Right renal cortex interstitium (tissue), 3 donors: ENCODE measurements at regions not wholly inside any gene's neighbourhood (a gene's known extent, or its start where the extent isn't known, plus 50 kb on each side); places are given as distances from the start of the nearest gene placed in this dataset.

Source experiments
- DNase-seq, 3 donors: peaks; one replicate each; pipeline ENCODE4 v3.0.0-alpha.2; 2013; ENCODE audit warnings: low read depth in 3 of 3, low spot score in 2 of 3

DNA sequence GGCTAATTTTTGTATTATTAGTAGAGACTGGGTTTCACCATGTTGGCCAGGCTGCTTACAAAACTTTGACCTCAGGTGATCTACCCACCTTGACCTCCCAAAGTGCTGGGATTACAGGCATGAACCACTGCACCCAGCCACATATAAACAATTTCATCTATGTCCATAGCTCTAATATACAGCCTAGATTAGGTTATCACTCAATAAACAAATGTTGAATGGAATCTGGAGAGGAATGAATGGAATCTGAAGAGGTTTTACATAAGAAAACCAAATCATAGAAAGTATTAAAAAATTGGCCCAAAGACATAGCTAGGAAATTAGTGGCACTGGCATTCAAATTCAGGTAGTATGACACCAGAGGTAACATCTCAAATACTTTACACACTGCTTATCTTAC, 1401.4 kb upstream of the TENM4 start:
- no peak for DNase-seq

- DNase-seq, result no peak
Observed at GRCh38 chr11:80841675-80842074, 1400.8 kb upstream of the TENM4 start.

- no peak for DNase-seq
Observed at GRCh38 chr11:80838153-80838552, 1397.3 kb upstream of the TENM4 start.

GRCh38 chr11:80837051-80837450, 1396.2 kb upstream of the TENM4 start:
- no peak for DNase-seq

- DNase-seq, result no peak
Observed at GRCh38 chr11:80831374-80831773, 1390.5 kb upstream of the TENM4 start.

DNA sequence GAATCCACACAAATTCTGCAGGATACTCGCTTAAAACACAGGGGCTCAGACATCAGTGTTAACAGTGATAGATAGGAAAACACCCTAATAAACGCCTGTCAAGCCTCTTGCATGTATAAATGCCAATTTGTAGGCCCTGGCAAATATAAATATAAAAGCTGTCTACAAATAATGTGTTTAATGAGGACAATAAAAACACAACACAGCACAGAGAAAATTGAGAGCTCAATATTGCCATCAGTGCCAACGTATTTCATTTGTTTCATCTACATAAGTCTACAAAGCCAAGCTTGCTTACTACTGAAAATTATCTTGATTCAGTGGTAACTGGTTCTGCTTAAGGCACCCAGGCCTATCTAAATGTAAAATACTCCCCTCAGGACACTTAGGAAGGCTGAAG, 1387.0 kb upstream of the TENM4 start:
- no peak for DNase-seq

GRCh38 chr11:80826808-80827207, 1386.0 kb upstream of the TENM4 start:
- no peak for DNase-seq

GRCh38 chr11:80822308-80822707, 1381.5 kb upstream of the TENM4 start:
- DNase-seq, result no peak

DNA sequence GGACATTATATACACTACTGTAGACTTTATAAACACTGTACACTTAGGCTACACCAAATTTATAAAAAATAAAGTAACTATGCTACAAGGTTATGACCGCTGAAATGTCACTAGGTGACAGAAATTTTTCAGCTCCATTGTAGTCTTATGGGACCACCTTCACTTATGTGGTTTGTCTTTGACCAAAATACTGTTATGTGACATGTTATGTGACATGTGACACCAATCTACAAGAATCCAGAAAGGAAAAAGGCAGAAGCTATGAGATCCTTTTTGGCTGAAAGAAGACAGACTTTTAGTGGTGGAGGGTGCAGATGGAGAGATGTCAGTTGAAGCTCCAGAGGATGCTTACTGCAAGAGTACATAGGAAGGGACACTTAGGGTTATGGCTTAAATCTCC, 1378.4 kb upstream of the TENM4 start:
- no peak for DNase-seq

- DNase-seq, result no peak
Observed at GRCh38 chr11:80816966-80817365, 1376.1 kb upstream of the TENM4 start.

DNA sequence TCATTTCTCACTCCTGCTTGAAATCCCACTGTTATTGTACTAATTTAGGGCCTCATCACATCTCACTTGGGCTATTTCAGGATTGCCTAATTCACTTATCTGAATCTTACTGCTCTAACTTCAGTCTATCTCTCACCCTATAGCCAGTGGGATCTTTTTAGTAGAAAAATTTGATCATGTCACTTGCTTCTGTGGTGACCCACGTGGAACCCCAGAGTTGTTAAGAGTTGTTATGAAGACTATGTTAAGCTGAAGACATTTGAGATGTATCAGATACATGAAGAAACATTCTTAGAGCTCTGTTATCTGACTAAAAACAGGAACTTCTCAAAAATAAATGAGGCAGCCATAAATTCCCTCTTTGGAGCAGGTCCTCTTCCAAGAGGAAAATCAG, 1375.6 kb upstream of the TENM4 start:
- no peak for DNase-seq

- no peak for DNase-seq
Observed at GRCh38 chr11:80815752-80816453, 1375.1 kb upstream of the TENM4 start.

GRCh38 chr11:80814813-80815212, 1374.0 kb upstream of the TENM4 start:
- DNase-seq, result no peak

GRCh38 chr11:80810695-80811094, 1369.9 kb upstream of the TENM4 start:
- no peak for DNase-seq

- no peak for DNase-seq
Observed at GRCh38 chr11:80798174-80798573, 1357.3 kb upstream of the TENM4 start.

- DNase-seq, result no peak
Observed at GRCh38 chr11:80783561-80783960, 1342.7 kb upstream of the TENM4 start.

GRCh38 chr11:80782135-80782885, 1341.5 kb upstream of the TENM4 start:
- no peak for DNase-seq

DNA sequence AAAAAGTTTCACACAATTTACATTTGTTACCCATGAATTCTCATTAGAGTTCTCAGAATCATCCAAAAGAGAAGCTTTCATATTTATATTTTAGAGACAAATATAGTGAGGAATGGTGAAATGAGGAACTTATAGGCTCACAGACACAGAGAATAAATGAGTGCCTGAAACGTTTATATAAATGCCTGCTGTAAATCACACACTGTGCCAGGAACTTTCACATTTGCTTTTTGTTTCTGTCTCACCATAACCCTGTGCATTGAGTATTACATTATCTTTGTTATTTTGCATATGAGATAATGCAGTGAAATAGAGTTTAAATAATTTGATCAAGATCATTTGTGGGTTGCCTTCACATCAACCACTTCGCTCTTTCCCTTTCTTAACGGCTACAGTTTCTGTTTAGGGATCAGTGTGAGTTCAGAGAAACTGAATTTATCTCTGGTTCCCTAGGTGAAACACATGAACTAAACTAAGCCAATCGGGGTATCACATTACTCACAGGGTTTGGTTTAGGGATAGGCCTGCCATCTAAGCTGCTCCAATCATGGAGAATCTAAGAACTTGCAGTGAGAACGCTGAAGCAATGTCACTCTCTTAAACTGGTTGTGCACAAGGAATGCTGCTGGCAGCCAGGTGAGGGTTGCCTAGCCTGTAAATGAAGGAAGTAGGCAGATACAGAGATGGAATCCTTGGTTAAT, 1339.2 kb upstream of the TENM4 start:
- DNase-seq, result peak in 1 of 3 donors; percentile 12

GRCh38 chr11:80778941-80779340, 1338.1 kb upstream of the TENM4 start:
- no peak for DNase-seq

DNA sequence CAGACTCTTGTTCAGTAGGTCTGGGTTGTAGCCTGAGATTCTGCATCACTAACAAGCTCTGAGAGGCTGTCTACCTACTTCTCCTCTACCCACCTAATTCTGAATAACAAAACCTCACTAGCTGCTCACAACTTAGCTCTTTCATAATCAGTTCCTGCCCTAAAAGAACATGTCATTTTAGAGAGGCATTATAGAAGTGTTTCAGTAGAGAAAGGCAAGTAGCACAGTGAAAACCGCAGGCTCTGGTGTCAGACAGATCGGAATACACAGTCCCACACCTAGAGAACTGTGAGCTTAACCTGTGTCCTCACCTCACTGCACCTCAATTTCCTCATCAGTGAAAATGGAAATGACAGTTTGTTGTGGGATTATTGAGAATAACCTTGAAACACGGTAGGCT, 1337.6 kb upstream of the TENM4 start:
- no peak for DNase-seq

GRCh38 chr11:80773919-80774318, 1333.1 kb upstream of the TENM4 start:
- no peak for DNase-seq

- no peak for DNase-seq
Observed at GRCh38 chr11:80771017-80771416, 1330.2 kb upstream of the TENM4 start.
